Upper lobe of left lung (tissue), 4 donors: ENCODE measurements at regions not wholly inside any gene's neighbourhood (a gene's known extent, or its start where the extent isn't known, plus 50 kb on each side); places are given as distances from the start of the nearest gene placed in this dataset.

Experiments
- CTCF ChIP-seq, 6 experiments: fragments of 450-650 bp in 4 of 6; fragments of 200-600 bp in 2 of 6; sonication (generic) in 2 of 6; IDR thresholded peaks; one replicate each; pipeline ENCODE4 v1.5.1; 2016 to 2019; ENCODE audit warnings: antibody characterized with exemption in 6 of 6
- POLR2A ChIP-seq, 4 donors: fragments of 450-650 bp; IDR thresholded peaks; one replicate each; pipeline ENCODE4 v1.5.1; 2016 to 2017; ENCODE audit warnings: antibody characterized with exemption in 4 of 4, mild to moderate bottlenecking in 2 of 4
- POLR2AphosphoS5 ChIP-seq, 2 donors: sonication (generic); formaldehyde crosslinking; IDR thresholded peaks; one replicate each; pipeline ENCODE4 v1.5.1; 2017; ENCODE audit warnings: antibody characterized with exemption in 2 of 2

- TF ChIP-seq CTCF (IDR thresholded peaks at IDR 0.05): no peak
- no peak for TF ChIP-seq POLR2A (IDR thresholded peaks at IDR 0.05)
- no peak for TF ChIP-seq POLR2AphosphoS5 (IDR thresholded peaks at IDR 0.05)
Measured at GRCh38 chr10:64760371-64760770, 1239.2 kb downstream of the REEP3 start.
